ENCODE measurements at regions not wholly inside any gene's neighbourhood (a gene's known extent, or its start where the extent isn't known, plus 50 kb on each side); places are given as distances from the start of the nearest gene placed in this dataset.

DNA sequence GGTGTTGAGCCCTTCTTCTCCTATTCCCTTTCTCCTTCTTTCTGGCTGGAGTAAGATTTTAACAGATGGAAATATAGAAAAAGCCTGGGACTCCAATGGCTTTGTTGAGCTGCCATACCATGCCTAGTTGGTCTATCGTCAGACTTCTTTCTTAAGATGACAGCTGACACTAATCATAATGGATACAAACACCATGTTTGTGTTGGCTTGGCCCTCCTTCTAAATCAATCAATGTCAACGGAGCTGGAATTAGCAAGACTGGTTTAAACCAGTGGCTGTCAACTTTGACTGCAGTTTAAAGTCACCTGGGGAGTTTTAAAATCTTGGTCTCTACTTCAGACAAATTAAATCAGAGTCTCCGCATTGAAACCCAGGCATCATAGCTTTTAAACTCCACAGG, 264.5 kb upstream of the PRR16 start:
- intact Hi-C loops (cut with DNase I): no loop called here
- no peak for DNase-seq

- intact Hi-C loops (cut with DNase I): no loop called here
- DNase-seq: no peak
Observed at GRCh38 chr5:120207129-120207528, 257.0 kb upstream of the PRR16 start.

GRCh38 chr5:120217001-120217400, 247.1 kb upstream of the PRR16 start:
- intact Hi-C loops (cut with DNase I): no loop called here
- no peak for DNase-seq

GRCh38 chr5:120219988-120220387, 244.1 kb upstream of the PRR16 start:
- intact Hi-C loops (cut with DNase I): no loop called here
- DNase-seq: no peak

DNA sequence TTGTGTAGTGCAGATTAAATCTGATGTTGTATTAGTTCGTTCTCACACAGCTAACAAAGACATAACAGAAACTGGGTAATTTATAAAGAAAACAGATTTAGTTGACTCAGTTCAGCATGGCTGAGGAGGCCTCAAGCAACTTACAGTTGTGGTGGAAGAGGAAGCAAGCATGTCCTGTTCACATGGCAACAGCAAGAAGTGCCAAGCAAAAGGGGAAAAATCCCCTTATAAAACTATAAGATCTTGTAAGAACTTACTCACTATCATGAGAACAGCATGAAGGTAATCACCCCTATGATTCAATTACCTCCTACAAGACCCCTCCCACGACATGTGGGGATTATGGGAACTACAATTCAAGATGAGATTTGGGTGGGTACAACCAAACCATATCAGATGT, 238.6 kb upstream of the PRR16 start:
- DNase-seq: no peak
- intact Hi-C loops (cut with DNase I): no loop called here

GRCh38 chr5:120228262-120229031, 235.7 kb upstream of the PRR16 start:
- DNase-seq: no peak

GRCh38 chr5:120229036-120229435, 235.1 kb upstream of the PRR16 start:
- no peak for DNase-seq
- intact Hi-C loops (cut with DNase I): no loop called here

More at GRCh38 chr5:120228262-120229031, 235.7 kb upstream of the PRR16 start:
- intact Hi-C loops (cut with DNase I): no loop called here

- intact Hi-C loops (cut with DNase I): no loop called here
- DNase-seq: no peak
Observed at GRCh38 chr5:120231563-120231962, 232.5 kb upstream of the PRR16 start.

DNA sequence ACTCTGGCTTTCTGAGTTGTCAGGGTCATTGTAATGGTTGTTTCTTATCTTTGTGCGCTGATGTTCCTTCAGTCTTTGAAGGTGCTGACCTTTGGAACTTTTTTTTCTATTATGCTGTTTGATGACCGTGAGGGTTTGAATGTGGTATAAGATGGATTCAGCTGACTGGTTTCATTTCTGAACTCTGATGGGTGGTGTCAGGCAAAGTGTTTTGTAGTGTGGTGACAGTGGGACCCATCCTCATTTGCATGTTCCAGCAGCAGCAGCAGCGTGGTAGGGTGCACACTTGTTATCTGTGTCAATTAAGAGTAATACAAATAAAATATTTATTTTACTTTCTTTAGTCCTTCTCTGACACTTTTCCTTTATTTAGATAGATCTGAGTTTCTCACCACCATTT, 227.7 kb upstream of the PRR16 start:
- intact Hi-C loops (cut with DNase I): no loop called here
- DNase-seq: no peak

GRCh38 chr5:120239086-120239485, 225.0 kb upstream of the PRR16 start:
- intact Hi-C loops (cut with DNase I): no loop called here
- DNase-seq: no peak

DNA sequence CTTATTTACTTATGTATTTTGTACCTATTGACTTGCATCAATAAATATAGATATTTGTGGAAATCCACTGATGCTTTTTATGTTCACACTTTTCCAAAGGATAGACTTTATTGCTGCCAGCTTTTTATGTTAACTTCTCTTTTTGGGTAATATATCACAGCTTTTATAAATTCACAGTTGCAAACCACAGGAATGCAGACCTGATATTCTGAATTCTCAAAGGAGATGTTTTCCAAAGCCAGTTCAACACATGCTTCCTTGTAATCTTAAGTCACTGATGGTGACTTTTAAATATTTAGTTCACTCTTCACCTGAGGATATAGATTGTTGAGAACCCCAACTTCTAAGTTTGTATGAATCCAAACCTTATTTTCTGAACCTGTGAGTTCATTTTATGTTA, 223.4 kb upstream of the PRR16 start:
- no peak for DNase-seq
- intact Hi-C loops (cut with DNase I): no loop called here

GRCh38 chr5:120241400-120241799, 222.7 kb upstream of the PRR16 start:
- DNase-seq: no peak
- intact Hi-C loops (cut with DNase I): no loop called here

DNA sequence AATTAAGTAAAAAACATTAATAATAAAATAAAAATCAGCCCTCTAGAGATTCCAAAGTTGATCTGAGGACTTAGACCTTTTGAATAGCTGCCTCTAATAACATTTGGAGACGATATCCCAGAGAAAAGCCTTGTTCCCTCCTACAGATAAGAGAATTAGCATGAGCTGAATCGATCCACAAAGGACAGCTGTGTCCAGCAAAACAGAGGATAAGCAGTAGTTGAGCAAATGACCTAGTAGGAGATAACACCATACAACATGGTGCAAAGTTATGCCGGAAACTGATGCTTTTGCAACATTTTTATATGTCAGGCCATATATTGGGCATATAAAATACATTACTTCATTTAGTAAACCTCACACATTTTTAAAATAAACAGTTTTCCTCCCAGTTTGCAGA, 212.2 kb upstream of the PRR16 start:
- no peak for DNase-seq
- intact Hi-C loops (cut with DNase I): no loop called here

DNA sequence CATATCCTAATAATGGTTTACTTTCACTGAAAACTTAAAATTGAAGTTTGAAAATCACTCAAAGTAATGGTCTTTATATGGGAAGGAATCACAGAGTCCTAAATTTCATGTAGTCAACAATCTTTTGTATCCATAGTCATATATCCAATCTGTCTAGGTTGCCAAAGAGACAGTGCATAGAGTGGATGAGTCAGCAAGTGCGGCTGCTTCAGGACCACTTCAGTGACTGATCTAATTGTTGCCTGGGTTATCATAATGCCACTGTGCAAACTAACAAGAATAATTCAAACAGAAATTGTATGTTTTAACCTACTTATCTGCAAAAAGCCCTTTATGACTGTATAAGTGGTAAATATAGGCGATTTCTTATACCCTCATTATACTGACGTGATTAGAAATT, 211.3 kb upstream of the PRR16 start:
- DNase-seq: no peak

GRCh38 chr5:120254385-120254784, 209.7 kb upstream of the PRR16 start:
- intact Hi-C loops (cut with DNase I): no loop called here
- DNase-seq: no peak

More for the DNA sequence above, 211.3 kb upstream of the PRR16 start:
- intact Hi-C loops (cut with DNase I): no loop called here

DNA sequence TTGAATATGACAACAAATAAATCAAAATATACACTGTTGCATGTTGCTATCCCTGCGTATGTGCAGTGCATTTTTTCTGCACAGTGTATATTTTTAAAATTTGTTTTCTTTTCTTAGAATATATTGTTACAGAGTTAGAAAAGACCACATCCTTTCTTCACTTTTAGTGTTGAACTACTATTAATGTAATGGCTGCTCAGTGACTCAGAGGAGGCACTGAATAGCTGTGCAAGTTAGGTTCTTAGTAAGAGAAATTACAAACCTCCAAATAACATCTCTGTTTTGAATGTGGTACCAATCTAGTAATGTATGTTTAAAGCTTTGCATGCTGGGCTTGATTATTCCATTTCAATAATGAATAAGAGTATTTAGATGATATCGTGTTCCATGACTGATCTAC, 208.9 kb upstream of the PRR16 start:
- intact Hi-C loops (cut with DNase I): no loop called here
- no peak for DNase-seq

- DNase-seq: no peak
- intact Hi-C loops (cut with DNase I): no loop called here
Observed at GRCh38 chr5:120256376-120256775, 207.7 kb upstream of the PRR16 start.

DNA sequence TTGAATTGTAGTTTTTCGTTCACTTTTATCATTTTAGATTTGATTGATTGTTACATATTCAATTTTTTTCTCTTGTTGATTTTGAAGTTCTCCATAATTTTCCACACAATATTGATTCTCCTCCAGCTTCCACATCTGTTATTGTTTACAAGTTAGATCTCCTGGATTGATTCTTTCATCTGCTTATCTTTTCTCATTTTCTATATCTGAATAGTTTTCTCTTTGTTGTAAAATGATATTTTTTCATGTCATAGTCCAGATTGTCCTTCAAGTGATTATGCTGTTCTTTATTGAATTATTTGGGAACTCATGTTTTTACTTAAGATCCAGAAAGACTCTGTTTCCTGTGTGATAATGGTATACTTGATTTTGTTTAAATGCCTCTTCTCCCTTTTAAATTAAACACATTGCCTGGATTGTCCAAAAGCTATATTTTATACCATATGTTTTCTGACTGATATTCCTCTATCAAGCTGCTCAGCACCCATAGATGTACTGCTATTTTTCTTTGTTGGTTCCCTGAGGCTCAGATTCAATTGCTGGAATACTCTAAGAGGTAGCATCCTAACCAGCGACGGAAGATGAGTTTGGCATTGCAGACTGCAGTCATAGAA, 206.6 kb upstream of the PRR16 start:
- intact Hi-C loops (cut with DNase I): no loop called here
- DNase-seq: no peak

GRCh38 chr5:120258123-120258522, 206.0 kb upstream of the PRR16 start:
- intact Hi-C loops (cut with DNase I): no loop called here
- DNase-seq: no peak

DNA sequence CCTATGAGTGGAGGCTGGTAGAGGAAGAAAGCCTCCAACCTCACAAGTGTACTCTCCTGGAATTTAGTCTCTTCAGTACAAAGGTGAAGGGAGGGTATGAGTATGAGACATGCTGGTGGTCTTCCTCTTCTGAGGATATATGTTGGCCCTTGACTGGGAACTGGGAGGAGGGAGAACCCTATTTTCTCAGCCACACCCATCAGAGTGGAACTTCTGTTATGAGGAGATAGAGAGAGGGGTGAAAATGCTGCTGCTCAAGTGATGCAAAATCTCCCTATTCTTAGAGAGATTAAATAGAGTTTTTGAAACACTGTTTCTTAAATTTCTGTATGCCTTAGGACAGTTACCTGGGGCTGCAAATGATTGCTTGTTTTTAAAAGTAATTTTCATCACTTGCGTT, 203.4 kb upstream of the PRR16 start:
- no peak for DNase-seq

GRCh38 chr5:120270498-120270897, 193.6 kb upstream of the PRR16 start:
- no peak for DNase-seq
- intact Hi-C loops (cut with DNase I): no loop called here

More for the DNA sequence above, 203.4 kb upstream of the PRR16 start:
- intact Hi-C loops (cut with DNase I): no loop called here

DNA sequence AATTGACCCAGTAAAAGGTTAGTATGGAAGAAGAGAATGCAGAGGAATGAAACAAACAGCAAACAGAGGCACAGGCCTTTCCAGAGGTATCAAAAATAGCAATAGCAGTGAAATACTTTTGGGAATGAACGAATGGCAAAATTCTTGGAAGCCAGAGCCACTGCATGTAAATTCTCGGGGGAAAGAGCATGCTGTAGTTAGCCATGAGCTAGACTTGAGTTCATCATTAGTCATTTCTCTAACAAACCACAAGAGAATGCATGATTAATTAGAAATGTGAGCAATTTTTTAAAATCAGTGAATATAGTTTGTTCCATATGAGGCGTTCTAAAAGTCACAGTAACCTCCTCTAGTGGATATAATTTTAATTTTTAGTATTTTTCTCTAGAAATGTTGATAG, 170.3 kb upstream of the PRR16 start:
- DNase-seq: no peak
- intact Hi-C loops (cut with DNase I): no loop called here
